GM18907 (cell line): ENCODE measurements at regions not wholly inside any gene's neighbourhood (a gene's known extent, or its start where the extent isn't known, plus 50 kb on each side); places are given as distances from the start of the nearest gene placed in this dataset.
A peak's percentile ranks its signal among the peaks of the same experiment; 100 is the strongest.
"Not testable (repeated sequence)": the region's sequence is repeated elsewhere in the genome, so short reads cannot be mapped to it uniquely, and the experiment has no call there.

Experiments used
- ATAC-seq: cut with Tn5 transposase; IDR thresholded peaks from one replicate; pipeline ENCODE4 v1.9.1; 2021; ENCODE audit warnings: mild to moderate bottlenecking, moderate library complexity; ENCODE audit not compliant: unreplicated experiment

DNA sequence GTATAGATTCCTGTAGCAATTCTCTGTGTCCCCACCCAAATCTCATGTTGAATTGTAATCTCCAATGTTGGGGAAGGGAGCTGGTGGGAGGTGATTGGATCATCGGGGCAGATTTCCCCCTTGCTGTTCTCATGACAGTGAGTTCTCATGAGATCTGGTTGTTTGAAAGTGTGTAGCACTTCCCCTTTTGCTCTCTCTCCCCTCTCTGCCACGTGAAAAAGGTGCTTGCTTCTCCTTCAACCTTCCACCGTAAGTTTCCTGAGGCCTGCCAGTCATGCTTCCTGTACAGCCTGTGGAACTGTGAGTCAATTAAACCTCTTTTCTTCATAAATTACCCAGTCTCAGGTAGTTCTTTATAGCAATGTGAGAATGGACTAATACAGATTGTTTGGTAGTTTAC, 175.3 kb upstream of the ACO1 start:
- not testable (repeated sequence) for ATAC-seq

DNA sequence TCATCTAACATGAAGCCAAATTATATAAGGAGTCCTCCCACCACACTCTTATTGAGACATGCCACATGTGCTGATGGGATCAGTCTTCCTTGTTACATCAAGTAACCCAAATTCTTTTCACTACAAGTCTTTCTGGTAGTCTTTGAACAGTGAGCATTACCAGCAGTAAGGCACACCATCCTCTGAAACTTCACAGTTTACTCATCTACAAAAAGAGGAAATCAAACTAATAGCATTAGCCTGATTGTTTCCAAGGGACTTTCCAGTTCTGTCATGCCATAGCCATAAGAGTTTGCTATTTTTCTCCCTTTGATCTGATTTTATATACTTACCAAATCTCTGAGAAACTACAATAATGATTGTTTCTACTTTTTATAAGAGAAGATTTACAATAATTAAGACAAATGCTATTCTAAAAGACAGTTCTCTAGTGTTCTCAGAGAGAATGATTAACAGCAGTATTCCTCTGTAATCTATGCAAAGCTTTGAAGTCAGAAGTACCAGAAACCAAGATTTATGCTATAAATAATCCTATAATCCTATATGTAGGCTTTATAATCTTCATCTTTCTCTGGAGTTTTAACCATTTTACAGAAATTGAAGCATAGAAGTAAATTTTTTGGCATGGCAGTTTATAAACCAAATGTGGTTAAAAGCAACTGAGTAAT, 166.2 kb upstream of the ACO1 start:
- peak; percentile 100 for ATAC-seq

DNA sequence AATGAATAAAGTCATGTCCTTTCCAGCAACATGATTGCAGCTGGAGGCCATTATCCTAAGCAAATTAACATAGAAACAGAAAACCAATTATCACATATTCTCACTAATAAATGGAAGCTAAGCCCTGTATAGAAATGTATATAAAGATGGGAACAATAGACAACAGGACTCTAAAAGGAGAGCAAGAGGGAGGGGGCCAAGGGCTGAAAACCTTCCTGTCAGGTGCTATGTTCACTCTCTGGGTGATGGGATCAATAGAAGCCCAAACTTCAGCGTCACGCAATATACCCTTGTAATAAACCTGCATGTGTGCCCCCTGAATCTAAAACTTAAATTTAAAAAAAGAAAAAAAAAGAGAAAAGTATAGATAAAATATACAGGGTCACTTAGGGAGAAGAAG, 163.7 kb upstream of the ACO1 start:
- no peak for ATAC-seq

DNA sequence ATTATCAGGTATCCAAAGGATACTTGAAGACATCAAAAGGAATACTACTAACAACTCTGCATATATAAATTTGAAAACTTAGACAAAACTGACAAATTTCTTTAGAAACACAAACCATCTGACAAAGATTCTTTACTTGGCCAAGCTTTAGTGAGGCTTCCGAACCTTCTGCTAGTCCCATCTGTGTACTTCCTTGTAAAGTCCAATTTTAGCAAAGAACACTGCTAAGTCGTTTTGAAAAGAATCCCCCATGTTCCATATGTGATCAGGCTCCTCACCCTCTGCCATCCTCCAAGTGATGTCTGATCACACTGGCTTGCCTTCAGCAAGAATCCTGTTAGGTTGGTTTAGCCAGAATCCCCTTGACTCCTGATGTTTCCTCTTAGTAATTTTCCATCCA, 150.0 kb upstream of the ACO1 start:
- no peak for ATAC-seq

DNA sequence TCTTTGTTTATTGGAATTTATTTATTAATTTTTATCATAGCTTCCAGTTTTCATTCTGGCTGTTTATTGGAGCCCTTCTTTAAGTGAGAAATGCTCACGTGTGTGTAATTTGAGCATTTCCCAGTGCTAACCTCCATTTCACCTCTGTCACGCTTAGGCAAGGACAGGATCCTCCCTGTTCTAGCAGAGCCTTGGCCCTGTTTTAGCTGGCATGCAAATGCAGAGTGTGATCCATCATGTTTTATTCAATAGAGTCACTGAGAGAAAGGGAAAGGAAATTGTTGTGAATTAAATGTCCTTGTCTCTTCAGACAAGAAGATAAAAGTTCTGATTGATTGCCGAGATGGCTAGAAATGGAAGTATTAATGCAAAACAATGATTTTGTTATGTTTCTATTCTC, 137.3 kb upstream of the ACO1 start:
- ATAC-seq = no peak

DNA sequence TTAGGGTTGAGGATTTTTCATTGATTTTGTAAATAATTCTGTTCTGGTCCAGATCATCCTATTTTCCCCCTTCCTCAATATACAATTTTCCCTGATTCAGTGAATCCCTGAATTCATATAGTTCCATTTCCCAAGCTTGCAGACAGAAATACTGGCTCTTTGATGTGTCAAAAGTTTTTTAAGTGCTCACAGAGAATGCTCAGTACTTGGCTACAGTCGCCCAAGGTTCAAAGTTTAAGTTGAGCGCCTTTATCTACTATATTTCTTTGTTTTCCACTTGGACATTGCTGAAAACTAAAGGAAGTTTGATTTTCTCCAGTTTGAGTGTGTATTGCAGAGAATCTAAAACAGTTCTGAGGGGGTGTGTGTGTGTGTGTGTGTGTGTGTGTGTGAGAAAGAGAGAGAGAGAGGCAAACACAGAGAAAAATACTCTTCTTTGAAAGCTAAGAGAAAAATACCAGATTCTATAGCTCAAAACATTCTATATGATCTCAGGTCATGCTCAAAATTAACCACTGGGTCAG, 136.2 kb upstream of the ACO1 start:
- no peak for ATAC-seq

DNA sequence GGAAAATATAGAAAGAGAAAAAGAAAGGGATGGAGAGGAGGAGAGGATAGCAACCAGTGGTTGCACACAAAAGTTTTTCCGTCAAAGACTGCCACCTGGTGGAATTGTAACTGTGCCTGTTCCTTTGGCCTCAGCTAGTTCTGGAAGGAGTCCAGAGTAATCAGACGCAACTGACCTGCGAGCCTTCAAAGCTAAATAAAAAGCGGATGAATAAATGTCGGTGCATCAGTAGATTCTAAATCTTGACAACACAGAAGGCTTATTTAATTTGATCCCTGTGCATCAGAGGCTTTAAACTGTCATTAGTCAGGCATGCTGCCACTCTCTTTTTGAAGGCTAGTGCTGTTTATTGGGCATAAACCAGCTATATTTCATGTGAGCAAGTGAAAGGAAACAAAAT, 132.9 kb upstream of the ACO1 start:
- ATAC-seq = peak; percentile 89

DNA sequence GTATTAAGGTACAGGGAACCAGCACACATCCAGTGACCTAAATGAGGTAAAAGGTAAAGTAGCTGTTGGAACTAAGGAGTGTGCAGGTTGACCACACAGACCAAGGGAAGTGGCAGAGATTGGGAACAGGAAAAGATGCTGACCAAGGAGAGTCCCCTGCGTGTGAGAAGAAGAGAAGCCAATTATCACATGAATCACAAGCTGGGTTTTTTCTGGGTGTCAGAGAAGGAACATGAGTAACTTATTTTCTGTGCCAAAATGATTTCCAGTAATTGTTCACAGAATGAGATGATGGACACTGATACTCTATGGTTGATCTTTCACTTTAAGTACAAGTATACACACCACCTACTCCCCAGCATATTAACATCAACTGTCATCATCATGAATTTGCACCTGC, 130.7 kb upstream of the ACO1 start:
- ATAC-seq = no peak

DNA sequence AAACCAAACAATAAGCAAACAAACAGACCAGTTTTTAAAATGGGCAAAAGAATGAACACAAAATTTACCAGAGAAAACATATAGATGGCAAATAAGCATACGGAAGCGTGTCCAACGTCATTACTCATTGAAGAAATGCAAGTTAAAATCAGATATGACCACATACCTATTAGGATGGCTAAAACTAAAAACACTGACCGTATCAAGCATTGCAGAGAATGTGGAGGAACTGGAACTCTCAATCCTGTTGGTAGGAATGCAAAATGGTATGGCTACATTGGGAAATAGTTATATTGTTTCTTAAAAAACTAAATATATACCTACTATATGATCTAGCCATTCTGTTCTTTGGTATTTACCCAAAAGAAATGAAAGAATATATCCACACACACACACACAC, 129.4 kb upstream of the ACO1 start:
- no peak for ATAC-seq

DNA sequence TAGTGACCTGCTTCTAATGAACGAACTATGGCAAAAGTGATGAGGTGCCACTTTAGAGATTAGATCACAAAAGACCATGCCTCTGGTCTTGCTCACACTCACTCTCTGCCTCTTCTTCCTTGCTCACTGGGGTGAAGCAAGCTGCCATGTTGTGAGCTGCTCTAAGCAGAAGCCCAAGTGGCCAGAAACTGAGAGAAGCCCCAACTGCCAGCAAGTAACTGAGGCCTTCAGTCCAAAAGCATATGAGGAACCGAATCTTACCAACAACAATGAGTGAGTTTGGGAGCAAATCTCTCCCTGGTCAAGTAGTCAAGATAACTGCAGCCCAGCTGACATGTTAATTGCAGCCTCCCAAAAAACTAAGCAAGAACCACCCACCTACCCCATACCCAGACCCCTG, 126.0 kb upstream of the ACO1 start:
- ATAC-seq = no peak

DNA sequence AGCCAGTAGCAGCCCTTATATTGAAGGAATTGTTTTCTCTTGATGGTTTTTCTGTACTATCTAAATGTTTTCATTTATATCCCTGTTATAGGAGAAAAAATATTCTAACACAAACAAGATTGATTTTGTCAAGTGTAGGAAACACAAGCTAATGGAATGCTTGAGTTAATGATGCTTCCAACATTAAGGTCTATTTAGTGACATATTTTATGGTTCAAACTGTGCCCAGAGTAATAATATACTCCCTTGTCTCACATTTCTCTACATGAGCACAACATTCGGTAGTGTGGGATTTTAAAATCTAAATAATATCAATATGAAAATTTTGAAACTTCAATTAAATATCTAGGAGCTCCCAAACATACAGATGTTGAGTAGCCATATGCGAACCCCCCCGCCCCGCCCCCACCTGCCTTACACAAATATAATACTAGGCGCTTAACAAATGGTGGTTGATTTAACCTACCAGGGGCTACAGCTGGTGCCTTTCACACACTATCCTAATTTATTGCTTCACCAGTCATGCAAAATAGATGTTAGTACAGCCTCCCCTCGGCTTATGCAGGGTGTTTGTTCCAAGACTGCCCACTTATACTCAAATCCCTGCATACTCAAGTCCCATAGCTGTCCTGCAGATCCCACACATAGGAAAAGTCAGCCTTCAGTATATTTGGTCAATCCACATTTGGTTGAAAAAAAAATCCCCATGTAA, 124.1 kb upstream of the ACO1 start:
- ATAC-seq = no peak

DNA sequence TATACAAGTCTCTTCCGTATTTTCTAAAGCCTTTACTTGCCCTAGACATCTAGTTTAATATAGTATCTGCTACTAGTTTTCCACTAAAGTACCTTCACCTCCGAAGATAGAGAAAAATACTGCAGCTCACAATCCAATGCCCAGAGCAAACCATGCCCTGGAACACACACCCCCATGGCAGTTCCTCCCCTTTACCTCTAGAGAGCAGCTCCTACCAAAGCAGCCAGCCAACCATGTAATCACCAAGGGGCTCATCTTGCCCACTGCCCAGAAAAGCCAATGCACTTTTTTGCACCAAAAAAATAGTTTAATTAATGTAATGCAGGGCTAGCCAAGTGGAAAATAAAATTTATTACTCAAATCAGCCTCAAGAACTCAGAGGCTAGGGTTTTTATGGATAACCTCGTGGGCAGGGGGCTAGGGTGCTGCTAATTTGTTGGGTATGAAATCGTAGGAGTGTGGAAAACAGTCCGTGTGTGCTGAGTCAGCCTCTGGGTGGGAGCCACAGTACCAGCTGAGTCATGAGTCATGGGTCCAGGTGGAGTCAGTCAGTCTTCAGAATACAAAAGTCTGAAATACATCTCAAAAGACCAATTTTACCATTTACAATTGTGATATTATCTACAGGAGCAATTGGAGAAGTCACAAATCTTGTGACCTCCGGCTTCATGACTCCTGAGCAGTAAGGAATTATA, 120.1 kb upstream of the ACO1 start:
- no peak for ATAC-seq

DNA sequence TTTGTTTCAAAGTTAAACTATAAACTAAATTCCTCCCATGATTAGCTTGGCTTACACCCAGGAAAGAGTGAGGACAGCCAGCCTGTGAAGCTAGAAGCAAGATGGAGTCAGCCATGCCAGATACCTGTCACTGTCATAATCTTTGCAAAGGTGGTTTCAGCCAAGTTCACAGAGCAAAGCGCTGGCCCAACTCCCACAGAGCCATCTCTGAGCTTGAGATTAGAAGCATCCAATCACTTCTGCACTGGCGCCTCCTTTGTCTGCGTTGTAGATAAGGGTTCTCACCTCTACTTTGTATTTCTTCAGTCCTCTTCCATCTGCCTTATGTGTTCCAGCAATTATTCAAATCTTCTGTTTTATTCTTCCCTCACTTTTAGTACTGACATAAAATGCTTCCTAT, 119.4 kb upstream of the ACO1 start:
- ATAC-seq = no peak

DNA sequence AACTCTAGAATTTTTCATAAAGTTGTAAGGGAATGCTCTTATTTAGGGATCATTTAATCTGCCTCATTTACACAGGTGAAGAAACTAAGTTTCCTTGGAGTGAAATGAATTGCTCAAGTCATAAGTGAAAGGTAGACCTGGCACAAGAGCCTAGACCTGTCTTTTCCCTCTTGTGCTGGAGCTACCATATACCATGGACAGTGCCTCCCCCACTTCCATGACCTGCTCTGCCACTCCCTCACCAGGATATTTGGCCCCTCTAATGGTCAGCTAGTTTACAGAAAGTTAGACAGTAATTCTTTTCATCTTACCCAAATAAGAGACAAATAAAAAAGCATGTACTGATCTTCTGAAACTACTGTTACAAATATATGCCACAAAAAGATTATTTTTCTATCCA, 105.5 kb upstream of the ACO1 start:
- ATAC-seq = no peak

DNA sequence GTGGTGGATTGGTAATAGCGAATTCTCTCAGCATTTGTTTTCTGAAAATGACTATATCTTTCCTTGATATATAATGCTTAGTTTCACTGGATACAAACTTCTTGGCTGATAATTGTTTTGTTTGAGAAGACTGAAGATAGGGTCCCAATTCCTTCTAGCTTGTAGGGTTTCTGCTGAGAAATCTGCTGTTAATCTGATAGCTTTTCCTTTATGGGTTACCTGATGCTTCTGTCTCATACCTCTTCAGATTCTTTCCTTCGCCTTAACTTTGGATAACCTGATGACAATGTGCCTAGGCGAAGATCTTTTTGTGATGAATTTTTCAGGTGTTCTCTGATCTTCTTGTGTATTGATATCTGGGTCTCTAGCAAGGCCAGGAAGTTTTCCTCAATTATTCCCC, 94.7 kb upstream of the ACO1 start:
- ATAC-seq = no peak

DNA sequence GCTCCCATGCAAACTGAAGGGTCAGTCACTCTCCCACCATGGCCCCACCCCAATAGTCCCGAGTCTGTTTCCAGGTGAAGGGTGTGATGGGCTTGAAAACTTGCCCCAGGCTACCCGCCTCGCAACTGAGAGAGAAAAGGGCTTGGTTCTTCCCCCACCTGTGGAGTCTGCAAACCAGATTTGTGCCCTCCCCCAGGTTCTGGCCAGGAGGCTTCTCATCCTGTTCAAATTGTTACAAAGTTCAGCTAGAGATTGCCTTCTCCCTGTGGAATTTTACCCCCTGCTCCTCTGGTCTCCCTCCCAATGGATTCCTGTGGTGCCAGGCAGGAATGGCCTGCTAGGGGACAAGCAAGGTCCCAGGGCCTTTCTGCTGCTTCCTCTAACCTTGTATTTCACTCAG, 93.1 kb upstream of the ACO1 start:
- ATAC-seq = no peak

DNA sequence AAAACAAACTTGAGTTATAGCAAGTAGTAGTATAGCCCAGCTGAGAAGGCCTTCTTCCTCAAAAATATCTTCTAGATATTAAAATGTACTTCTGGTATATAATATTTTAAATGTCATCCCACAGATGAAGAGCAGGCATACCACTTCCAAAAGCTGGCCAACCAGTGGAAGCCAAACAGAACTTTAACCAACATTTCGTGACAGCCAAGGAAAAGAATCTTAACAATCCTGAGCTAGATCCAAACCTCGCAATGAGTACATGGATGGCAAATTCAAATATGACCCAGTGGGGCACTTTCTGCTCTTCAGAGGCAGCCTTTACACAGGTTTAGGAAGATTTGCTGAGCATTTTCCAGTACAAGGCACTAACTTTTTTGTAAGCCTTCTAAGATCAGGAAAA, 91.8 kb upstream of the ACO1 start:
- no peak for ATAC-seq

DNA sequence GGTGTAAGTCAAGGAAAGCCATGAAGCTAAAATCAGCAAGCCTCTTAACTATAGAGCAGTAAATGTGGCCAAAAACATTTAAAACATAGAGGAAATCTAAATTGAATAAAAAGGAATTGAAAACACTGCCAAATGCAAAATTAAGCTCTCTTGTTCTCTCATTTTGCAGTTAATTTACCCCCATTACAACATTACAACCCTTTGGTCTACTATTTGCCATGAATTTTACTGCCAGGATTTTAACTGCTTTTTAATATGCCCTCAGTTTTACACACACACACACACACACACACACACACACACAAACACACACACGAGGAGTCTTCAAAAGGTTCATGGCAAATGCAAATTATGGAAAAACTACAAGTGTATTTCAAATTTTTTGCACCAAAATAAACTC, 91.4 kb upstream of the ACO1 start:
- no peak for ATAC-seq

DNA sequence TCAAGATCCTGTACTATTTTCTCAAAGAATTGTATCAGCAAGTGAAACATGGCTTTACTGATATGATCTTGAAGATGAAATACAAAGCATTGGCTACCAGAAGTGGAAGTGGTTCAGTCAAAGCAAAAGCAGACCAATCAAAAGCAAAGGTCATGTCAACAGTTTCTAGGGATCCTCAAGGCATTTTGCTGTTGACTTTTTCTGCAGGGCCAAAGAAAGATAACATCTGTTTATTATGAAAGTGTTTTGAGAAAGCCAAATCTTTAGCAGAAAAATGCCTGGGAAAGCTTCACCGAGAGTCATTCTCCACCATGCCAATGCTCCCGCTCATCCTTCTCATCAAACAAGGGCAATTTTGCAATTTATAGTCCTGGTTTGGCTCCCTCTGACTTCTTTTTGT, 90.3 kb upstream of the ACO1 start:
- ATAC-seq = no peak

DNA sequence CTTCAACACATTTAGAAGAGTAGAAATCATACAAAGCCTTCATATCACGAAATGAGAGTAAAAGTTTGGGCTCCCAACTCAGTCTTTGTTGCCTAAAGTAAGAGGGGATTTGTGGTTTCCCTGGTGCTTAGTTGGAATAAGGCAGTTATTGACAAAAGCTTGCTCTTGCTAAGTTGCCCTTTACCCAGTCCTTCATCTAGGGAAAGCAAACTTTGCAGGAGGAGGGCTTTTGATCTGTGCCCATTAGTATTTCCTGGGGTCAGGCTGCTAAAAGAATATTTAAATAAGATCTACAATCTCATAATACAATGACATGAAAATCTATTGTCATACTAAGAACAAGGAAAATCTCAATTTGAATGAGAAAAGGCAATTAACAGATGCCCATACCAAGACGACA, 84.1 kb upstream of the ACO1 start:
- ATAC-seq = no peak

DNA sequence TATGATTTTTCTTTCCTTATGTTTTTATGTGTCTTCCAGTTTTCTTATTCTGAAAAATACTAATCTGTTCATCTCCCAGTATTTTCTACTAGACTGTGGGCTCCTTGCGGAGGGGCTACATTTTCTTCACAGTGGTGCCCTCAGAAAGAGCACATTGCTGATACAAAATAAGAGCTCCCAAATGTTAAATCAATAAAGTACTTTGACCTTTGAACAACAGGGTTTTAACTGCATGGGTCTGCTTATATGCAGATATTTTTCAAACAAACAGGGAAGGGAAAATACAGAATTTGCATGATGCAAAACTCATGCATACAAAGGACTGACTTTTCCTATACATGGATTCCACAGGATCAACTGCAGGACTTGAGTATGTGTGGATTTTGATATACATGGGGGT, 79.9 kb upstream of the ACO1 start:
- ATAC-seq = no peak

DNA sequence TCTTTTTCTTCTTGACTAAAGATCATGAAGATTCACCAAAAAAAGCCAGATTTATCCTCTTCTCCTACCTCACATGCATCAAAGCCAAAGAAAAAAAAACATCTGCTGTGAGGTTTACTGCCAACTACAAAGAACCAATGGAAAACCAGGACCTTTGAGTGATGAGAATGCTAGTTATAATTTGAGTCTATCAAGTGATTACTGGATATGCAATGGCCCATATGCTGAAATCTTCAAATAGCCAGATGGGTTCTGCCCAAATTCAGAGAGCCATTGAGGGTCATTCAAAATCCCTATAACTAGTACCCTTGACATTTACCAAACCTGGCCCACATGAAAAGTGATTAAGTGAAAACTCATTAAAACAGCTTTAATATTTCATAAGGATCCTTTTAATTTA, 78.4 kb upstream of the ACO1 start:
- ATAC-seq = no peak
